Retinal pigment epithelial cell (primary cell): ENCODE measurements at regions not wholly inside any gene's neighbourhood (a gene's known extent, or its start where the extent isn't known, plus 50 kb on each side); places are given as distances from the start of the nearest gene placed in this dataset.
A peak's percentile ranks its signal among the peaks of the same experiment; 100 is the strongest.

ENCODE experiments used
- DNase-seq: peaks from one replicate; pipeline ENCODE4 v3.0.0-alpha.2; 2010; ENCODE audit warnings: low read depth
- H3K4me3 ChIP-seq: 2 replicates; pipeline ENCODE4 v1.5.1; 2011; ENCODE audit warnings: mild to moderate bottlenecking, low read length, control low read depth, moderate library complexity
- CTCF ChIP-seq: conservative IDR thresholded peaks from 2 replicates; pipeline ENCODE4 v1.5.1; 2011; ENCODE audit warnings: low read depth, low read length, control low read depth, inconsistent platforms

GRCh38 chr9:90368241-90368640 is 274.4 kb downstream of the DIRAS2 start:
- H3K4me3 ChIP-seq: no peak overlapping the region
- no peak for TF ChIP-seq CTCF
- no peak for DNase-seq

- no peak for TF ChIP-seq CTCF
- no peak overlapping the region for H3K4me3 ChIP-seq
- DNase-seq: no peak
Measured at GRCh38 chr9:90368928-90369327, 273.7 kb downstream of the DIRAS2 start.

GRCh38 chr9:90379771-90380170 is 262.9 kb downstream of the DIRAS2 start:
- TF ChIP-seq CTCF: no peak
- H3K4me3 ChIP-seq: no peak overlapping the region
- no peak for DNase-seq

GRCh38 chr9:90385146-90385545 is 257.5 kb downstream of the DIRAS2 start:
- no peak for TF ChIP-seq CTCF
- peak; percentile 4 for DNase-seq
- no peak overlapping the region for H3K4me3 ChIP-seq

- DNase-seq: no peak
- no peak overlapping the region for H3K4me3 ChIP-seq
- no peak for TF ChIP-seq CTCF
Measured at GRCh38 chr9:90393365-90394152, 249.1 kb downstream of the DIRAS2 start.

GRCh38 chr9:90394871-90395270 is 247.8 kb downstream of the DIRAS2 start:
- no peak for TF ChIP-seq CTCF
- DNase-seq: no peak
- no peak overlapping the region for H3K4me3 ChIP-seq

- TF ChIP-seq CTCF: no peak
- DNase-seq: no peak
Measured at GRCh38 chr9:90400091-90400490, 242.5 kb downstream of the DIRAS2 start.

More at GRCh38 chr9:90400091-90400490, 242.5 kb downstream of the DIRAS2 start:
- no peak overlapping the region for H3K4me3 ChIP-seq
